ENCODE measurements at regions not wholly inside any gene's neighbourhood (a gene's known extent, or its start where the extent isn't known, plus 50 kb on each side); places are given as distances from the start of the nearest gene placed in this dataset.

DNA sequence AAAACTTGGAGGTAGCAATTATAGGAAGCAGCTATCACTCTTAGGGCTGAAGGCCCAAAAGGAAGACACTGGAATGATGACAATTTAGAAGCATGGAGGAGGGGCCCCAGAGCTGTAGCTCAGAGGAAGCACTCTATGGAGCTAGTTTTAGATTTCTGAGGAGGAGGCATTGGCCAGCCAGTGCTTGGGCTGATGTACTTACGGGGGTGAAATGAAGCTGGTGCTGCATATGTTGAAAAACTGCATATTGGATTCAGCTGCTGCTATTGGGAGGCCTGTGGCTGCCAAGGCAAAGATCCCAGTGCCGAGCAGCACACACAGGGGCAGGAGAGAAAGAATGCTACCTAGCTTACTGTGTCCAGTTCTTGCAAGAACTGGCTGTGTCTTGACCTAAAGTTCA, 53.9 kb upstream of the HMHB1 start:
- TF ChIP-seq CTBP1 (IDR thresholded peaks at IDR 0.05; ENCODE audit: borderline replicate concordance): no peak
- no peak for TF ChIP-seq TARDBP (IDR thresholded peaks at IDR 0.05)
- TF ChIP-seq SUZ12 (IDR thresholded peaks at IDR 0.05): no peak
- no peak for TF ChIP-seq LEF1 (IDR thresholded peaks at IDR 0.05; ENCODE audit: borderline replicate concordance)
- no peak for TF ChIP-seq HDGF (IDR thresholded peaks at IDR 0.05; ENCODE audit: borderline replicate concordance)
- TF ChIP-seq FOXK2 (IDR thresholded peaks at IDR 0.05): no peak
- no peak for TF ChIP-seq FOXA1 (IDR thresholded peaks at IDR 0.05)
- TF ChIP-seq FOXM1 (IDR thresholded peaks at IDR 0.05; ENCODE audit: borderline replicate concordance): no peak
- TF ChIP-seq BHLHE40 (IDR thresholded peaks at IDR 0.05; ENCODE audit: borderline replicate concordance): no peak
- no peak for TF ChIP-seq NFRKB (IDR thresholded peaks at IDR 0.05)
- no peak for DNase-seq (ENCODE audit: extremely low spot score)
- POLR2A ChIA-PET: no interaction called here
- CTCF ChIA-PET: no interaction called here

DNA sequence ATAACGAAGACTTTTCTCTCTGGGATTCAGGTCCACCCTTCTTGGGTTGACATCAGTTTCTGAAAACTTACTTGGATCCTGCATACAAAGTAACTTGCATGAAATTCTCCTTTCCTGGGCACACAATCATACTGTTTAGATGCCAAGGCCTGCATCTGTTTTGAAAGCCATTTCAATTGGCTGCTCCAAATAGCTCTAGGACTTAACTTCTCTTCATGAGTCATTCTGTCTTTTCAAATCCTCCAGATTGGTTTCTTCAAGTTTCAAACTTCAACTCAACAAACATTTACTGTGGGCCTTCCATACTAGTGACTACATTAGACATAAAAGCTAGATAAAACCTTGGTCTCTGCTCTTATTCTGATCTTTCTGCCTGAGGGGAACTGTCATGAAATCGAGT, 54.8 kb upstream of the HMHB1 start:
- no peak for DNase-seq (ENCODE audit: extremely low spot score)
- no peak for TF ChIP-seq FOXM1 (IDR thresholded peaks at IDR 0.05; ENCODE audit: borderline replicate concordance)
- CTCF ChIA-PET: no interaction called here
- POLR2A ChIA-PET: no interaction called here

DNA sequence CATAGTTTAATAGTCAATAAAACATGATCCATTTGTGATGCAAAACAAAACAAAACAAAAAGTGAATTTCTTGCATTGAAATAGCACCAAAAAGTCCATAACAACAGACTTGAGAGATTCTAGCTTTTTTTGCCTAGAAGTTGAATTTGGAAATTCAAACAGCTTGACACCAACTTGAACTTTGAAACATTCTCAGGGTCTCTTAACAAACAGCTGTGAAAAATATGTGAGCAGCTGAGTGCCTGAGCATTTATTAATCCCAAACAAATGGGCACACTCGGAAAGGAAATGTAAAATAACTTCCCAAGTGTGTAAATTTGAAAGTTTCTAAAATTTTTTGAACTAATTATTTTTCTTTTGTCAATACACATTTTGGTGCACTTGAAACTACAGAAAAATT, 56.0 kb upstream of the HMHB1 start:
- CTCF ChIA-PET: no interaction called here
- TF ChIP-seq FOXM1 (IDR thresholded peaks at IDR 0.05; ENCODE audit: borderline replicate concordance) (no peak), HDGF (IDR thresholded peaks at IDR 0.05; ENCODE audit: borderline replicate concordance) (no peak), L3MBTL2 (conservative IDR thresholded peaks at IDR 0.05) (no peak), SP1 (IDR thresholded peaks at IDR 0.05) (no peak), SUZ12 (IDR thresholded peaks at IDR 0.05) (no peak), ZNF384 (IDR thresholded peaks at IDR 0.05) (no peak), FOXK2 (IDR thresholded peaks at IDR 0.05) (no peak), TARDBP (IDR thresholded peaks at IDR 0.05) (no peak), FOXA1 (IDR thresholded peaks at IDR 0.05) (no peak), CTBP1 (IDR thresholded peaks at IDR 0.05; ENCODE audit: borderline replicate concordance) (no peak), ELF4 (IDR thresholded peaks at IDR 0.05) (no peak), BHLHE40 (IDR thresholded peaks at IDR 0.05; ENCODE audit: borderline replicate concordance) (no peak), ARNT (IDR thresholded peaks at IDR 0.05) (no peak), LEF1 (IDR thresholded peaks at IDR 0.05; ENCODE audit: borderline replicate concordance) (no peak), NFRKB (IDR thresholded peaks at IDR 0.05) (no peak)
- TF ChIP-seq, protein P1, sequence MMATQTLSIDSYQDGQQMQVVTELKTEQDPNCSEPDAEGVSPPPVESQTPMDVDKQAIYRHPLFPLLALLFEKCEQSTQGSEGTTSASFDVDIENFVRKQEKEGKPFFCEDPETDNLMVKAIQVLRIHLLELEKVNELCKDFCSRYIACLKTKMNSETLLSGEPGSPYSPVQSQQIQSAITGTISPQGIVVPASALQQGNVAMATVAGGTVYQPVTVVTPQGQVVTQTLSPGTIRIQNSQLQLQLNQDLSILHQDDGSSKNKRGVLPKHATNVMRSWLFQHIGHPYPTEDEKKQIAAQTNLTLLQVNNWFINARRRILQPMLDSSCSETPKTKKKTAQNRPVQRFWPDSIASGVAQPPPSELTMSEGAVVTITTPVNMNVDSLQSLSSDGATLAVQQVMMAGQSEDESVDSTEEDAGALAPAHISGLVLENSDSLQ (IDR thresholded peaks at IDR 0.05): no peak
- POLR2A ChIA-PET: no interaction called here
- DNase-seq (ENCODE audit: extremely low spot score): no peak

DNA sequence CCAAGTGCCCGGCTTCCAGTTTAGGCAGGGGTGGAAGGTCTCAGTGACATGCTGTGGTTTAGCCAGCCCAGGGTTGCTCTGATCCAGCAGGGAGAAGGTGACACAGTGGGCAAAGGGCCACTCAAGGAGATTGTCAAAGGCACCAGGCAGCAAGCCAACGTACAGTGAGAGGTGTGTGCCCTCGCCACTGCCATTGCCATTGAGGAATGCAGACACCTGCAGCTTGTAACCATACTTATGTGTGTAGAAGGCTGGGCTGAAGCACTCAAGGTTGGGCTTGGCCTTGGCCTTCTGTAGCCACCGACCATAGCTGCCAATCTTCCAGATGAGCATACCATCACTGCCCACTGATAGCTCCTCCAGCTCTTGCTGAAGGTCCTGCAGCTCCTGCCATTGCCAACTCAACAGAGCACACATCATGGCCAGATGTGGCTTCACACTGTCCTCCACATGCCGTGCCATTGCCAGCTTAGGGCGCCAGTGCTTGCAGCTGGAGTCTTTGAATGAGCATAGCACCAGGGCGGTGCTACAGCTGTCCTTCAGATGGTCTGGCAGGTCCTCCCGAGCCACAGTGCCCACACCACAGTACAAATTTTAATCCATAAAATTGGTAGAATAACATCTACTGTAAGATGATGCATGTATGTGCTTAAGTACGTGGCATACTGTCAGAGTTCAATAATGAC, 59.7 kb upstream of the HMHB1 start:
- DNase-seq (ENCODE audit: extremely low spot score): no peak
- ChIA-PET POLR2A (no interaction called here), CTCF (no interaction called here)
- no peak for TF ChIP-seq LEF1 (IDR thresholded peaks at IDR 0.05; ENCODE audit: borderline replicate concordance)
- TF ChIP-seq NFRKB (IDR thresholded peaks at IDR 0.05): no peak
- no peak for TF ChIP-seq SUZ12 (IDR thresholded peaks at IDR 0.05)
- TF ChIP-seq ZNF384 (IDR thresholded peaks at IDR 0.05): no peak
- no peak for TF ChIP-seq SP1 (IDR thresholded peaks at IDR 0.05)
- TF ChIP-seq FOXK2 (IDR thresholded peaks at IDR 0.05): no peak
- no peak for TF ChIP-seq ELF4 (IDR thresholded peaks at IDR 0.05)
- TF ChIP-seq, protein P1 (IDR thresholded peaks at IDR 0.05): no peak
- no peak for TF ChIP-seq ARNT (IDR thresholded peaks at IDR 0.05)
- no peak for TF ChIP-seq TARDBP (IDR thresholded peaks at IDR 0.05)
- TF ChIP-seq FOXM1 (IDR thresholded peaks at IDR 0.05; ENCODE audit: borderline replicate concordance): no peak
- TF ChIP-seq FOXA1 (IDR thresholded peaks at IDR 0.05): no peak
- TF ChIP-seq CTBP1 (IDR thresholded peaks at IDR 0.05; ENCODE audit: borderline replicate concordance): no peak
- no peak for TF ChIP-seq L3MBTL2 (conservative IDR thresholded peaks at IDR 0.05)
- TF ChIP-seq HDGF (IDR thresholded peaks at IDR 0.05; ENCODE audit: borderline replicate concordance): no peak
- no peak for TF ChIP-seq BHLHE40 (IDR thresholded peaks at IDR 0.05; ENCODE audit: borderline replicate concordance)

DNA sequence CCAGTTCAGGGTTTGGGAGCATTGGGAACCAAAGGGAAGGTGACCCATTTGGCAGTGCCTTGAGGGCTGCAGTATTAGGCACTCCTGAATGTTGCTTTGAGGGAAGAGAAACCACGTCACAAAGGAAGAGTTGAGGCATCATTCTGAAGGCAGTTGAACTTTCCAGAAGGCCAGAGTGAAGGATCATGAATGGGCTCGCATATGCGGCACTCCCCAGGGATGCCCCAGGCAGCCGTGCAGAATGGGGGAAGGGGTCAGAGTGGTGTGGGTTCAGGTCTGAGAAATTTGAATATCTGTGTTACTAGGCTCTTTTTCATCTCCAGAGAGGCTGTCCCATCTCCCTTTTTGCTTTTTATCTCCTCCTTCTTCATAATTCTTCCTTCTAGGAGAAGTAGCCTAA, 60.6 kb upstream of the HMHB1 start:
- ChIA-PET POLR2A (no interaction called here), CTCF (no interaction called here)
- DNase-seq (ENCODE audit: extremely low spot score): no peak
- TF ChIP-seq BHLHE40 (IDR thresholded peaks at IDR 0.05; ENCODE audit: borderline replicate concordance) (no peak), FOXK2 (IDR thresholded peaks at IDR 0.05) (no peak), HDGF (IDR thresholded peaks at IDR 0.05; ENCODE audit: borderline replicate concordance) (no peak), SP1 (IDR thresholded peaks at IDR 0.05) (no peak), CTBP1 (IDR thresholded peaks at IDR 0.05; ENCODE audit: borderline replicate concordance) (no peak), ZNF384 (IDR thresholded peaks at IDR 0.05) (no peak), ELF4 (IDR thresholded peaks at IDR 0.05) (no peak), ARNT (IDR thresholded peaks at IDR 0.05) (no peak), NFRKB (IDR thresholded peaks at IDR 0.05) (no peak), FOXA1 (IDR thresholded peaks at IDR 0.05) (no peak), L3MBTL2 (conservative IDR thresholded peaks at IDR 0.05) (no peak), SUZ12 (IDR thresholded peaks at IDR 0.05) (no peak), TARDBP (IDR thresholded peaks at IDR 0.05) (no peak), FOXM1 (IDR thresholded peaks at IDR 0.05; ENCODE audit: borderline replicate concordance) (no peak), LEF1 (IDR thresholded peaks at IDR 0.05; ENCODE audit: borderline replicate concordance) (no peak)
- TF ChIP-seq, protein P1 (IDR thresholded peaks at IDR 0.05): no peak

DNA sequence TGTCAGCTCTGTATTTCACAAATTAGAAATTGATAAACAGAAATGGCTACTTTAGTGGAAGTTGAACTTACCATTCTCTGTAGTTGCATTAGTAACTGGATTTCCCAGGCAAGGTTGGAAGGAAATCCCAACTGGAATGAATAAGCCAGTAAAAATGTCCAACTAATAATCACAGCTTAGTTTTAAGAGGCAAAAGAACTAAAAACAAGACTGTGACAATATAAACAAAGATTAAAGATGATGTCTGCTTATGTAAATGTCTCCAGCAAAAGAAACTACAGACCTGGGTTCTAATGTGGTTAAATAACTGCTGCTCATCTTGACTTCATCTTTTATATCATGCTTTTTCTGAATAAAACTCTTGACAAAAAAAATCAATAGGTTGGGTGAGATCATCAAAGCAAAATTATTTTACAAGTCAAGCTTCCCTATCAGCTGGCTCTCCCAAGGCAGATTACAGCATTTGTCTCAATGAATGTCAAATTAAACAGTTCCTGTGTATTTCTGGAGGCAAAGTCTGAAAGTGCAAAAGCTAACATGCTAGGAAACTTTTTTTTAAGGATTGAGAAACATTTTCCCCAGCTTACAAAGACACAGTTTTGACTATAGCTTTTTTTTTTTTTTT, 62.3 kb upstream of the HMHB1 start:
- TF ChIP-seq SP1 (IDR thresholded peaks at IDR 0.05) (no peak), ARNT (IDR thresholded peaks at IDR 0.05) (no peak), TARDBP (IDR thresholded peaks at IDR 0.05) (no peak), SUZ12 (IDR thresholded peaks at IDR 0.05) (no peak), HDGF (IDR thresholded peaks at IDR 0.05; ENCODE audit: borderline replicate concordance) (no peak), FOXK2 (IDR thresholded peaks at IDR 0.05) (no peak)
- no peak for DNase-seq (ENCODE audit: extremely low spot score)
- POLR2A ChIA-PET: no interaction called here
- CTCF ChIA-PET: no interaction called here
